ENCODE measurements at regions not wholly inside any gene's neighbourhood (a gene's known extent, or its start where the extent isn't known, plus 50 kb on each side); places are given as distances from the start of the nearest gene placed in this dataset.
"Not testable (repeated sequence)": the region's sequence is repeated elsewhere in the genome, so short reads cannot be mapped to it uniquely, and the experiment has no call there.

DNA sequence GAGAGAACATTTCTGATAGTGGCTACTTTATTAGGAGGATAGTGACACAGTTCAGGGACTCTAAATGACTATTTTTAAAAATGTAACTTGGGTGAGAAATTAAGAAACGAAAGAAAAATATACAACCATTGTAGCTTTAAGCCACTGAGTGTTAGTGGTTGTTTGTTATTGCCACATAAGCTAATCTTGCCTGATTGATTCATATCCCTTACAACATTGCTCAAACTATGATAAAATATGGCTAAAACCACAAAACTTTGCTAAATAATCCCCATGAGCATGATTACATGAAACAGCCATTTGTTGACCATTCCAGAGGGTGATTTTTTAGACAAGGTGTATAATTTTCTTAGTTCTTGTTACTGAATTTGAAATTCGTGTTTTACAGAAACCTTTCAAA, 343.4 kb downstream of the SLITRK5 start:
- no peak for DNase-seq (ENCODE audit: extremely low read depth, low read depth)

GRCh38 chr13:88022431-88023208, 351.4 kb downstream of the SLITRK5 start:
- no peak for DNase-seq (ENCODE audit: extremely low read depth, low read depth)
- TF ChIP-seq, protein P1, sequence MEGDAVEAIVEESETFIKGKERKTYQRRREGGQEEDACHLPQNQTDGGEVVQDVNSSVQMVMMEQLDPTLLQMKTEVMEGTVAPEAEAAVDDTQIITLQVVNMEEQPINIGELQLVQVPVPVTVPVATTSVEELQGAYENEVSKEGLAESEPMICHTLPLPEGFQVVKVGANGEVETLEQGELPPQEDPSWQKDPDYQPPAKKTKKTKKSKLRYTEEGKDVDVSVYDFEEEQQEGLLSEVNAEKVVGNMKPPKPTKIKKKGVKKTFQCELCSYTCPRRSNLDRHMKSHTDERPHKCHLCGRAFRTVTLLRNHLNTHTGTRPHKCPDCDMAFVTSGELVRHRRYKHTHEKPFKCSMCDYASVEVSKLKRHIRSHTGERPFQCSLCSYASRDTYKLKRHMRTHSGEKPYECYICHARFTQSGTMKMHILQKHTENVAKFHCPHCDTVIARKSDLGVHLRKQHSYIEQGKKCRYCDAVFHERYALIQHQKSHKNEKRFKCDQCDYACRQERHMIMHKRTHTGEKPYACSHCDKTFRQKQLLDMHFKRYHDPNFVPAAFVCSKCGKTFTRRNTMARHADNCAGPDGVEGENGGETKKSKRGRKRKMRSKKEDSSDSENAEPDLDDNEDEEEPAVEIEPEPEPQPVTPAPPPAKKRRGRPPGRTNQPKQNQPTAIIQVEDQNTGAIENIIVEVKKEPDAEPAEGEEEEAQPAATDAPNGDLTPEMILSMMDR (IDR thresholded peaks at IDR 0.05; ENCODE audit: low read depth, low read length): no peak

More for the DNA sequence above, 343.4 kb downstream of the SLITRK5 start:
- TF ChIP-seq, protein P1 (IDR thresholded peaks at IDR 0.05; ENCODE audit: low read depth, low read length): no peak

DNA sequence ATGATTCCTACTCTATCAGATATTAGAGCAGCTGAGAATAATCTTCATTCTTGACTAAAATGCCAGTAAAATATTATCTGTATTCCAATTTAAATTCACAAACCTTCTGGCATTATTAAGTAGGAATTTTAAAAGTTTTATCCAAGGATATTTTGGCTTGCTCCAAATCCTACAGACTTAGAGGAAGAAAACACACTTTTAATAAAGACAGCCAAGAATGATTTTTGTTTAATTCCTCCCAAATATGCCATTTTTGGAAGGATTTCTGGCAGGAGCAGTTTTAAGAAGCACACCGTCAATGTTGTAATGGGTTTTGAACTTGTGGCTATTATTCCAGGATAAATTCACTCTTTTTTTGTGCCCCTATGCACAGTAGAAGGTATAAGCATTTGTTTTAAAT, 355.1 kb downstream of the SLITRK5 start:
- TF ChIP-seq, protein P1 (IDR thresholded peaks at IDR 0.05; ENCODE audit: low read depth, low read length): no peak
- DNase-seq (ENCODE audit: extremely low read depth, low read depth): no peak

- TF ChIP-seq, protein P1 (IDR thresholded peaks at IDR 0.05; ENCODE audit: low read depth, low read length): no peak
- no peak for DNase-seq (ENCODE audit: extremely low read depth, low read depth)
Measured at GRCh38 chr13:88031980-88032559, 360.9 kb downstream of the SLITRK5 start.

- not testable (repeated sequence) for DNase-seq (ENCODE audit: extremely low read depth, low read depth)
Measured at GRCh38 chr13:88036205-88036604, 365.0 kb downstream of the SLITRK5 start.

DNA sequence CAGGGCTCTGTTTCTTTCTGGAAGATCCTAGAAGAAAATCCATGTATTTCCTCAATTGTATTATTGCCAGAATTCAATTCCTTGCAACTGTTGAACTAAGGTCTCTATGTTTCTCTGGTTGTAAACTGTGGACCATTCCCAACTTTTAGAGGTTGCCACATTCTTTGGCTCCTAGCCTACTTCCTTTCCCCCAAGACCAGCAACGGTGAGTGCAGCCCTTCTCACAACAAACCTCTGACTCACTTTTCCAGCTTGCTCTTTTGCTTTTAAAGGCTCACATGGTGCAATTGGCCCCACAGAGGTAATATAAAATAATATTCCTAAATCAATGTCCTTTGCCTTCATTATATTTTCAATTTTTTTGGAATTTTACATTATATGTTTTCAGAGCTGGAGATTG, 371.3 kb downstream of the SLITRK5 start:
- no peak for DNase-seq (ENCODE audit: extremely low read depth, low read depth)
- TF ChIP-seq, protein P1 (IDR thresholded peaks at IDR 0.05; ENCODE audit: low read depth, low read length): no peak

- TF ChIP-seq, protein P1 (IDR thresholded peaks at IDR 0.05; ENCODE audit: low read depth, low read length): no peak
- DNase-seq (ENCODE audit: extremely low read depth, low read depth): no peak
Measured at GRCh38 chr13:88051746-88052482, 380.7 kb downstream of the SLITRK5 start.

All from AG09319 (cell line).